ENCODE measurements at regions not wholly inside any gene's neighbourhood (a gene's known extent, or its start where the extent isn't known, plus 50 kb on each side); places are given as distances from the start of the nearest gene placed in this dataset.

DNA sequence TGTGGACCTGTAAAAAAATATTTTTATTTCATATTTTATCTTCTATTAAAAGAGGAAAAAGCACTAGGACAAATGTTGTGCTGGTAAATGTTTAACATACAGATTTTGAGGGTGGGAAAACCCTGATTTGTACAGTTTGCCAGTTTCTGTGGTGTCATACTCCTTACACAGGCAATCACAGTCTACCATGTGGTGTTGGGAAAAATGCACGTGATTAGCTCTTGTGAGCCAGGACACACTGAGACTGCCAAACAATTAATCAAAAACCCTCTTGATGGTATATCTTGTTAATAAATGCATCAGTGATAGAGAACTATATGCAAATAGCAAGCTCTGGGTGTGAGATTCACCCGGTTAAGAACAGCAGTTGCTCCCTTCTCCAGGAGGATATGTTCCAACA, 136.5 kb upstream of the ZC3H11B start:
- TF ChIP-seq POLR2A (IDR thresholded peaks at IDR 0.05) = no peak
- TF ChIP-seq, protein P1, sequence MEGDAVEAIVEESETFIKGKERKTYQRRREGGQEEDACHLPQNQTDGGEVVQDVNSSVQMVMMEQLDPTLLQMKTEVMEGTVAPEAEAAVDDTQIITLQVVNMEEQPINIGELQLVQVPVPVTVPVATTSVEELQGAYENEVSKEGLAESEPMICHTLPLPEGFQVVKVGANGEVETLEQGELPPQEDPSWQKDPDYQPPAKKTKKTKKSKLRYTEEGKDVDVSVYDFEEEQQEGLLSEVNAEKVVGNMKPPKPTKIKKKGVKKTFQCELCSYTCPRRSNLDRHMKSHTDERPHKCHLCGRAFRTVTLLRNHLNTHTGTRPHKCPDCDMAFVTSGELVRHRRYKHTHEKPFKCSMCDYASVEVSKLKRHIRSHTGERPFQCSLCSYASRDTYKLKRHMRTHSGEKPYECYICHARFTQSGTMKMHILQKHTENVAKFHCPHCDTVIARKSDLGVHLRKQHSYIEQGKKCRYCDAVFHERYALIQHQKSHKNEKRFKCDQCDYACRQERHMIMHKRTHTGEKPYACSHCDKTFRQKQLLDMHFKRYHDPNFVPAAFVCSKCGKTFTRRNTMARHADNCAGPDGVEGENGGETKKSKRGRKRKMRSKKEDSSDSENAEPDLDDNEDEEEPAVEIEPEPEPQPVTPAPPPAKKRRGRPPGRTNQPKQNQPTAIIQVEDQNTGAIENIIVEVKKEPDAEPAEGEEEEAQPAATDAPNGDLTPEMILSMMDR (IDR thresholded peaks at IDR 0.05 in 8 of 11, conservative IDR thresholded peaks at IDR 0.05 in 3 of 11) = no peak
- TF ChIP-seq POLR2AphosphoS5 (IDR thresholded peaks at IDR 0.05) = no peak
